ENCODE measurements at regions not wholly inside any gene's neighbourhood (a gene's known extent, or its start where the extent isn't known, plus 50 kb on each side); places are given as distances from the start of the nearest gene placed in this dataset.
"Not testable (repeated sequence)": the region's sequence is repeated elsewhere in the genome, so short reads cannot be mapped to it uniquely, and the experiment has no call there.

GRCh38 chr2:58480141-58480540 is 239.0 kb upstream of the FANCL start:
- H3K36me3 Mint-ChIP-seq = peaks cover 7% of the 10 kb centered on the region
- H3K9me3 Mint-ChIP-seq = no peaks in the 10 kb centered on the region
- DNase-seq (ENCODE audit: low spot score in 2 of 2, unreplicated experiment in 2 of 2) = no peak
- TF ChIP-seq, protein P1, sequence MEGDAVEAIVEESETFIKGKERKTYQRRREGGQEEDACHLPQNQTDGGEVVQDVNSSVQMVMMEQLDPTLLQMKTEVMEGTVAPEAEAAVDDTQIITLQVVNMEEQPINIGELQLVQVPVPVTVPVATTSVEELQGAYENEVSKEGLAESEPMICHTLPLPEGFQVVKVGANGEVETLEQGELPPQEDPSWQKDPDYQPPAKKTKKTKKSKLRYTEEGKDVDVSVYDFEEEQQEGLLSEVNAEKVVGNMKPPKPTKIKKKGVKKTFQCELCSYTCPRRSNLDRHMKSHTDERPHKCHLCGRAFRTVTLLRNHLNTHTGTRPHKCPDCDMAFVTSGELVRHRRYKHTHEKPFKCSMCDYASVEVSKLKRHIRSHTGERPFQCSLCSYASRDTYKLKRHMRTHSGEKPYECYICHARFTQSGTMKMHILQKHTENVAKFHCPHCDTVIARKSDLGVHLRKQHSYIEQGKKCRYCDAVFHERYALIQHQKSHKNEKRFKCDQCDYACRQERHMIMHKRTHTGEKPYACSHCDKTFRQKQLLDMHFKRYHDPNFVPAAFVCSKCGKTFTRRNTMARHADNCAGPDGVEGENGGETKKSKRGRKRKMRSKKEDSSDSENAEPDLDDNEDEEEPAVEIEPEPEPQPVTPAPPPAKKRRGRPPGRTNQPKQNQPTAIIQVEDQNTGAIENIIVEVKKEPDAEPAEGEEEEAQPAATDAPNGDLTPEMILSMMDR (IDR thresholded peaks at IDR 0.05; ENCODE audit: unreplicated experiment) = no peak
- H3K27ac Mint-ChIP-seq = no peak overlapping the region
- H3K4me1 Mint-ChIP-seq = peaks cover 9% of the 10 kb centered on the region
- H3K4me3 Mint-ChIP-seq = no peak overlapping the region
- no peaks in the 10 kb centered on the region for H3K27me3 Mint-ChIP-seq (ENCODE audit: low read depth)

DNA sequence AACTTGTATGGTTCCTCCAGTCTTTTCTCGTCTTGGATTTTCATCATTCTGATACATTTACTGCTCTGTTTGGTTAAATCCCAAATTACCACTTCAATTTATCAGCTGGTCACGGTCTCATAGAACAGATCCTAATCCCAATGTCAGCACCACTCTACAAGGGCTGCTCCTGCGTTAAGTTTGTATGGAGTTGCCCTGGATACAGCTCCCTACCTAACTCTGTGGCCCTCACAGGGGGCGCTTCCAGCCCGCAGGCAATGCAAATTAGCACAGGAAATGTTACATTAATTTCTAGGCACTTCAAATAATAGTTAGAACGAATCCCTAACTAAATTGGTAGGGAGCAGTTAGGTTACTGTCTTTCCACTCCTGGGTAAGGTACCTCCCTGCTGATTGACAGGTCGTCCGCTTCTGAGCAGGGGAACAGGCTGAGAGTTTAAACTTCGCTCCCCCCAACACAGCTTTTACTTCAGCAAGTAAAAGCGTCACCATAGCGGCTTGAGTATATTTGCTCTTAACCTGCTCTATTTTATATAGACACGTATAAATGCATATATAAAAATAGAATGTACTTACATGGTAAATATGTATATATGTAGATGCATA is 238.5 kb upstream of the FANCL start:
- TF ChIP-seq, protein P1 (IDR thresholded peaks at IDR 0.05; ENCODE audit: unreplicated experiment) = no peak
- H3K4me1 Mint-ChIP-seq = peaks cover 9% of the 10 kb centered on the region
- H3K9me3 Mint-ChIP-seq = no peaks in the 10 kb centered on the region
- H3K36me3 Mint-ChIP-seq = peaks cover 7% of the 10 kb centered on the region
- no peak overlapping the region for H3K4me3 Mint-ChIP-seq
- DNase-seq (ENCODE audit: low spot score in 2 of 2, unreplicated experiment in 2 of 2) = no peak
- H3K27ac Mint-ChIP-seq = no peak overlapping the region
- no peaks in the 10 kb centered on the region for H3K27me3 Mint-ChIP-seq (ENCODE audit: low read depth)

DNA sequence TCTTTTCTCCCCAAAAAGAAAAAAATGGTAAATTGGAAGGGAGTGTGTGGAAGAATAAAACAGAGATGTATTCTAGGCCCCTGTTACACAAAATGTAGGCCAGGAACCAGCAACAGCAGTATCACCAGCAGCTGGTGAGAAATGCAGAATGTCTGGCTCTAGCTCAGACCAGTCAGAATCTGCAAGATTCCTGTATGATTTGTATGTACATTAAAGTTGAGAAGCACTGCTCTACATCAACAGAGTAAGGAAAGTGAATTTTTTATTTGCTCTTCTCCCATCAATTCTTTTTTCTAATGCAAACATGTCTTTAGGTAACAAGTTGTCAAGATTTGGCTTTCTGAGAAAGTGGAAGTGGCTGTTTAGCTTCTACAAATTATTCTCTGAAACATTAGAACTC is 235.4 kb upstream of the FANCL start:
- Mint-ChIP-seq H3K27me3 (ENCODE audit: low read depth) (no peaks in the 10 kb centered on the region), H3K9me3 (peaks cover 12% of the 10 kb centered on the region), H3K36me3 (peaks cover 10% of the 10 kb centered on the region), H3K4me3 (no peak overlapping the region), H3K27ac (no peak overlapping the region), H3K4me1 (peaks cover 9% of the 10 kb centered on the region)
- DNase-seq (ENCODE audit: low spot score in 2 of 2, unreplicated experiment in 2 of 2) = no peak
- TF ChIP-seq, protein P1 (IDR thresholded peaks at IDR 0.05; ENCODE audit: unreplicated experiment) = no peak

DNA sequence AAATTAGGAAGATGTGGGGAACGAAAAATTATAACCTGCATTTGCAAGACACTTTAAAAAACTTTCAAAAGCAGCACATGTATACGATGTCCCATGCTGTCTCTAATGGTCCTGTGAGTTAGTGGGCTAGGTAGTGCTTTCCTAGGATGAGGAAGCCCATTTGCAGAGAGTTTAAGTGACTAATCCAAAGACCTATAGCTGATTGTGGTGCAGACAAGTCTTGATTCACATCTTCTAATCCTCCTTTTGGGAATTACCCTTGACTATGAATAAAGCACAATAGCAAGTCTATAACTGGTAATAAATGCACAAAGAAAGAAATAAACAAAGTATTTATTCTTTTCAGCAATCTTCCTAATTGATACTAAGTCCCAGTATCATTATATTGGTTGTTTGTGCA is 234.6 kb upstream of the FANCL start:
- Mint-ChIP-seq H3K9me3 (peaks cover 12% of the 10 kb centered on the region), H3K4me1 (peaks cover 9% of the 10 kb centered on the region), H3K27me3 (ENCODE audit: low read depth) (no peaks in the 10 kb centered on the region), H3K4me3 (no peak overlapping the region), H3K36me3 (peaks cover 8% of the 10 kb centered on the region), H3K27ac (no peak overlapping the region)
- TF ChIP-seq, protein P1 (IDR thresholded peaks at IDR 0.05; ENCODE audit: unreplicated experiment) = no peak
- DNase-seq (ENCODE audit: low spot score in 2 of 2, unreplicated experiment in 2 of 2) = no peak

GRCh38 chr2:58473165-58473564 is 232.0 kb upstream of the FANCL start:
- Mint-ChIP-seq H3K36me3 (peaks cover 8% of the 10 kb centered on the region), H3K4me1 (peaks cover 6% of the 10 kb centered on the region), H3K27ac (no peak overlapping the region), H3K27me3 (ENCODE audit: low read depth) (no peaks in the 10 kb centered on the region), H3K9me3 (peaks cover 12% of the 10 kb centered on the region), H3K4me3 (no peak overlapping the region)
- TF ChIP-seq, protein P1 (IDR thresholded peaks at IDR 0.05; ENCODE audit: unreplicated experiment) = no peak
- DNase-seq (ENCODE audit: low spot score in 2 of 2, unreplicated experiment in 2 of 2) = no peak

GRCh38 chr2:58466804-58467203 is 225.7 kb upstream of the FANCL start:
- TF ChIP-seq, protein P1 (IDR thresholded peaks at IDR 0.05; ENCODE audit: unreplicated experiment) = no peak
- no peak overlapping the region for H3K27ac Mint-ChIP-seq
- no peaks in the 10 kb centered on the region for H3K9me3 Mint-ChIP-seq
- no peaks in the 10 kb centered on the region for H3K4me1 Mint-ChIP-seq
- no peak overlapping the region for H3K4me3 Mint-ChIP-seq
- H3K36me3 Mint-ChIP-seq = peaks cover 2% of the 10 kb centered on the region
- H3K27me3 Mint-ChIP-seq (ENCODE audit: low read depth) = no peaks in the 10 kb centered on the region
- no peak for DNase-seq (ENCODE audit: low spot score in 2 of 2, unreplicated experiment in 2 of 2)

DNA sequence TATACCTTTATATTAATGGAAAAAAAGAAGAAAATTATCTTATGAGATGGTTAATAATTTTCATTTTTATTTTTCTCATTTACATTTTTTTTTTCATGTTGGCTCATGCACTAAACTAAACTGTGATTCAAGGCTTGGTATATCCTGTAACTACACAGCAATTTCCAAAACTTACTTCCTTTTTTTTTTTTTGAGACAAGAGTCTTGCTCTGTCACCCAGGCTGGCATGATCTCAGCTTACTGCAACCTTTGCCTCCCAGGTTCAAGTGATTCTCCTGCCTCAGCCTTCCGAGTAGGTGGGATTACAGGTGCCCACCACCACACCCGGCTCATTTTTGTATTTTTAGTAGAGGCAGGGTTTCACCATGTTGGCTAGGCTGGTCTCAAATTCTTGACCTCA is 224.9 kb upstream of the FANCL start:
- H3K4me3 Mint-ChIP-seq; H3K27ac Mint-ChIP-seq; H3K27me3 Mint-ChIP-seq (ENCODE audit: low read depth); H3K36me3 Mint-ChIP-seq; H3K4me1 Mint-ChIP-seq; H3K9me3 Mint-ChIP-seq; DNase-seq (ENCODE audit: low spot score in 2 of 2, unreplicated experiment in 2 of 2): not testable (repeated sequence)

Measured in mesothelial cell of epicardium (in vitro differentiated cells).